HepG2 (cell line): ENCODE measurements at regions not wholly inside any gene's neighbourhood (a gene's known extent, or its start where the extent isn't known, plus 50 kb on each side); places are given as distances from the start of the nearest gene placed in this dataset.

Source experiments
- ATAC-seq: fragments of 200-7000 bp; cut with Tn5 transposase; 3 replicates; pipeline ENCODE4 v1.9.1; 2020; ENCODE audit warnings: mild to moderate bottlenecking, moderate library complexity
- BruUV-seq: library from RNA; stranded (reverse); fragments of 400-500 nt; replicated peaks from 2 replicates; lab custom pipeline; 2021; lab: Mats Ljungman, UMichigan
- CTCF ChIA-PET: fragments of 300-600 bp; formaldehyde crosslinking; extraction: SDS; loops from one replicate; lab custom pipeline; 2021; ENCODE audit warnings: low total read pairs, inconsistent platforms, low intra/inter-chr PET ratio; lab: Yijun Ruan, JAX
- POLR2A ChIA-PET: fragments of 350-600 bp; sonication (Branson Sonifier 250); formaldehyde crosslinking; loops from one replicate; lab custom pipeline; 2020; ENCODE audit warnings: antibody characterized with exemption, inconsistent platforms; lab: Yijun Ruan, JAX
- DNase-seq: peaks from one replicate; pipeline ENCODE4 v3.0.0-alpha.2; 2015; ENCODE audit warnings: low spot score
- FAIRE-seq: peaks from 3 replicates; lab custom pipeline; 2011; peaks lifted over from hg19 to GRCh38; lab: Jason Lieb, UNC
- H2AFZ ChIP-seq: one replicate; pipeline ENCODE4 v1.6.1; 2011; ENCODE audit warnings: low read length, inconsistent platforms
- H3K27ac ChIP-seq: fragments of 300-600 bp; 3 replicates; pipeline ENCODE4 v1.8.0; 2011; ENCODE audit warnings: mixed run types, mild to moderate bottlenecking, mixed read lengths, low read length, inconsistent platforms; ENCODE audit not compliant: insufficient read depth; ENCODE audit errors: extremely low read length
- H3K27me3 ChIP-seq, 2 experiments: fragments of 200-600 bp in 1 of 2; 2 replicates in 1 of 2; 3 replicates in 1 of 2; pipeline versions ENCODE4 v1.6.0 to v1.8.0; 2011; ENCODE audit warnings: low read length in 2 of 2, mild to moderate bottlenecking in 2 of 2, moderate library complexity in 2 of 2, inconsistent platforms in 1 of 2; ENCODE audit not compliant: insufficient read depth in 2 of 2, control insufficient read depth in 1 of 2
- H3K36me3 ChIP-seq, 2 experiments: fragments of 200-600 bp in 1 of 2; replicated peaks in 1 of 2; 2 replicates in 1 of 2; 3 replicates in 1 of 2; pipeline versions ENCODE4 v1.5.1 to v1.8.0; 2011; ENCODE audit warnings: low read length in 2 of 2, inconsistent platforms in 1 of 2; ENCODE audit not compliant: insufficient read depth in 2 of 2, control insufficient read depth in 1 of 2
- H3K4me1 ChIP-seq: 2 replicates; pipeline ENCODE4 v1.5.1; 2012; ENCODE audit warnings: low read length, inconsistent platforms; ENCODE audit not compliant: insufficient read depth
- H3K4me2 ChIP-seq: 2 replicates; pipeline ENCODE4 v1.6.0; 2011; ENCODE audit warnings: low read depth, low read length, inconsistent platforms
- H3K4me3 ChIP-seq, 3 experiments: fragments of 200-600 bp in 1 of 3; sonication (generic), shearing (Covaris generic) in 1 of 3; replicated peaks in 1 of 3; 2 replicates each; pipeline ENCODE4 v1.5.1; 2011 to 2016; ENCODE audit warnings: low read length in 3 of 3, inconsistent platforms in 2 of 3, low read depth in 2 of 3, mild to moderate bottlenecking in 2 of 3, control low read depth in 1 of 3, mixed read lengths in 1 of 3; ENCODE audit not compliant: insufficient read depth in 1 of 3
- H3K79me2 ChIP-seq: one replicate; pipeline ENCODE4 v1.6.1; 2011; ENCODE audit warnings: low read length, inconsistent platforms; ENCODE audit not compliant: insufficient read depth
- H3K9ac ChIP-seq: 2 replicates; pipeline ENCODE4 v1.6.0; 2011; ENCODE audit warnings: mild to moderate bottlenecking, low read depth, low read length, inconsistent platforms; ENCODE audit not compliant: insufficient read depth
- H3K9me3 ChIP-seq: 2 replicates; pipeline ENCODE4 v1.5.1; 2012; ENCODE audit warnings: mild to moderate bottlenecking, low read length
- H4K20me1 ChIP-seq: 2 replicates; pipeline ENCODE4 v1.6.0; 2011; ENCODE audit warnings: inconsistent platforms, mild to moderate bottlenecking, low read length, moderate library complexity; ENCODE audit not compliant: insufficient read depth
- ATRX ChIP-seq: sonication (generic); formaldehyde crosslinking; IDR thresholded peaks from 2 replicates; pipeline ENCODE4 v1.4.0; 2020; ENCODE audit warnings: missing genetic modification reagents, borderline replicate concordance
- CEBPG ChIP-seq: IDR thresholded peaks from 2 replicates; pipeline ENCODE4 v1.6.1; 2016
- CENPX ChIP-seq: sonication (generic); formaldehyde crosslinking; IDR thresholded peaks from 2 replicates; pipeline ENCODE4 v1.9.0; 2021; ENCODE audit warnings: mild to moderate bottlenecking, missing genetic modification reagents, moderate library complexity
- CREBL2 ChIP-seq: sonication (generic); formaldehyde crosslinking; IDR thresholded peaks from 2 replicates; pipeline ENCODE4 v1.8.1; 2023; ENCODE audit warnings: missing genetic modification reagents, mild to moderate bottlenecking, borderline replicate concordance
- EP300 ChIP-seq, 3 experiments: sonication (generic) in 1 of 3; formaldehyde crosslinking in 1 of 3; IDR thresholded peaks; 2 replicates each; pipeline versions ENCODE4 v1.5.1 to v1.6.1; 2011 to 2020; ENCODE audit warnings: low read depth in 2 of 3, low read length in 2 of 3, borderline replicate concordance in 1 of 3, improper control_type of control experiment in 1 of 3, mild to moderate bottlenecking in 1 of 3, missing genetic modification reagents in 1 of 3, moderate library complexity in 1 of 3
- HDAC1 ChIP-seq: sonication (generic); formaldehyde crosslinking; IDR thresholded peaks from 2 replicates; pipeline ENCODE4 v1.5.1; 2020; ENCODE audit warnings: mild to moderate bottlenecking, missing genetic modification reagents
- MXI1 ChIP-seq: IDR thresholded peaks from 3 replicates; pipeline ENCODE4 v1.6.1; 2012; ENCODE audit warnings: low read depth, low read length, inconsistent platforms, borderline replicate concordance
- NCOA1 ChIP-seq: sonication (generic); formaldehyde crosslinking; IDR thresholded peaks from 2 replicates; pipeline ENCODE4 v1.9.0; 2021; ENCODE audit warnings: missing genetic modification reagents
- NFKBIZ ChIP-seq: IDR thresholded peaks from 2 replicates; pipeline ENCODE4 v1.6.1; 2018; ENCODE audit warnings: missing genetic modification reagents, missing compliant biosample characterization
- ONECUT2 ChIP-seq: sonication (generic); formaldehyde crosslinking; IDR thresholded peaks from 2 replicates; pipeline ENCODE4 v1.4.0; 2020; ENCODE audit warnings: missing genetic modification reagents
- PAWR ChIP-seq: sonication (generic); formaldehyde crosslinking; IDR thresholded peaks from 2 replicates; pipeline ENCODE4 v1.4.0; 2020; ENCODE audit warnings: missing genetic modification reagents, mild to moderate bottlenecking, borderline replicate concordance
- TEAD2 ChIP-seq: sonication (generic); formaldehyde crosslinking; IDR thresholded peaks from 2 replicates; pipeline ENCODE4 v1.9.0; 2021; ENCODE audit warnings: missing genetic modification reagents
- XRCC5 ChIP-seq: fragments of 200-400 bp; formaldehyde crosslinking; optimal IDR thresholded peaks from 2 replicates; pipeline ENCODE3; 2017; ENCODE audit warnings: mild to moderate bottlenecking, low read length
- ZBTB14 ChIP-seq: sonication (generic); formaldehyde crosslinking; IDR thresholded peaks from 2 replicates; pipeline ENCODE4 v1.4.0; 2020; ENCODE audit warnings: missing genetic modification reagents
- ZFP1 ChIP-seq: IDR thresholded peaks from 2 replicates; pipeline ENCODE4 v1.6.1; 2016
- ZNF24 ChIP-seq: fragments of 450-650 bp; IDR thresholded peaks from 2 replicates; pipeline ENCODE4 v1.6.1; 2017; ENCODE audit warnings: antibody characterized with exemption, mild to moderate bottlenecking
- ZNF441 ChIP-seq: sonication (generic); formaldehyde crosslinking; IDR thresholded peaks from 2 replicates; pipeline ENCODE4 v1.7.0; 2021; ENCODE audit warnings: missing genetic modification reagents, borderline replicate concordance
- ZNF563 ChIP-seq: sonication (generic); formaldehyde crosslinking; IDR thresholded peaks from 2 replicates; pipeline ENCODE4 v1.8.0; 2022; ENCODE audit warnings: mild to moderate bottlenecking, moderate library complexity, missing genetic modification reagents
- ZNF879 ChIP-seq: sonication (generic); formaldehyde crosslinking; IDR thresholded peaks from 2 replicates; pipeline ENCODE4 v1.8.1; 2023; ENCODE audit warnings: missing genetic modification reagents
- ZSCAN9 ChIP-seq: IDR thresholded peaks from 2 replicates; pipeline ENCODE4 v1.6.1; 2016; ENCODE audit warnings: borderline replicate concordance
- WGBS: methylation state at CpG from one replicate; pipeline ENCODE4 v1.1.6; 2017; ENCODE audit warnings: low lambda C conversion rate; 5-methylcytosine and 5-hydroxymethylcytosine counted together
- in situ Hi-C: cut with HindIII; loops from 2 replicates; pipeline ENCODE4 v1.10.0; 2017; ENCODE audit warnings: low pct_unique_long_range_greater_than_20kb; ENCODE audit not compliant: extremely low pct_ligation_motif_present
- intact Hi-C: fragments of 100-400 bp; cut with micrococcal nuclease; formaldehyde crosslinking; loops from one replicate; pipeline ENCODE4 v1.10.0; 2022; ENCODE audit not compliant: unreplicated experiment

- no peak for ATAC-seq
- peaks cover 7 to 22% of the 10 kb centered on the region in 2 experiments for H3K36me3 ChIP-seq
- no peak overlapping the region for H3K27ac ChIP-seq
- H3K9ac ChIP-seq, result no peak overlapping the region
- 98% methylated on average over 3 of the region's 3 CpGs for WGBS
- no peaks in the 10 kb centered on the region for H3K79me2 ChIP-seq
- H3K9me3 ChIP-seq, result no peaks in the 10 kb centered on the region
- no TSS peak for BruUV-seq
- no peak for DNase-seq
- POLR2A ChIA-PET, result no interaction called here
- no peak overlapping the region for H3K4me2 ChIP-seq
- TF ChIP-seq ZNF441 (CRISPR knock-in tag), result no peak
- TF ChIP-seq ATRX (CRISPR knock-in tag), result no peak
- TF ChIP-seq MXI1, result no peak
- TF ChIP-seq ZSCAN9 (CRISPR knock-in tag), result no peak
- TF ChIP-seq ZNF563, result no peak
- TF ChIP-seq HDAC1 (CRISPR knock-in tag), result no peak
- TF ChIP-seq ZNF24, result no peak
- no peak overlapping the region for H2AFZ ChIP-seq
- no peaks in the 10 kb centered on the region for H4K20me1 ChIP-seq
- CTCF ChIA-PET, result no interaction called here
- H3K4me1 ChIP-seq, result peaks cover 6% of the 10 kb centered on the region
- H3K27me3 ChIP-seq, result no peaks in the 10 kb centered on the region
- no peak for FAIRE-seq
- in situ Hi-C loops (no loop called here), intact Hi-C loops (no loop called here)
- no peak overlapping the region for H3K4me3 ChIP-seq
These were observed 117.7 kb downstream of the TRMT11 start for GRCh38 chr6:126103993-126104392.

- Histone ChIP-seq H3K9ac (no peak overlapping the region), H2AFZ (no peak overlapping the region), H3K4me3 (no peak overlapping the region), H3K36me3 (peaks cover 3 to 16% of the 10 kb centered on the region in 2 experiments; a peak in 4 of 5 replicates), H3K9me3 (no peaks in the 10 kb centered on the region), H3K79me2 (no peaks in the 10 kb centered on the region), H3K4me1 (peaks cover 6% of the 10 kb centered on the region), H4K20me1 (no peaks in the 10 kb centered on the region), H3K27me3 (no peaks in the 10 kb centered on the region)
- in situ Hi-C loops, result no loop called here
- CTCF ChIA-PET, result no interaction called here
- no TSS peak for BruUV-seq
- intact Hi-C loops, result no loop called here
- DNase-seq (no peak), ATAC-seq (no peak)
- TF ChIP-seq CENPX (CRISPR knock-in tag), result no peak
- no peak for TF ChIP-seq TEAD2 (CRISPR knock-in tag)
- no peak for TF ChIP-seq CREBL2 (CRISPR knock-in tag)
- TF ChIP-seq ZNF24, result no peak
- no peak for TF ChIP-seq NCOA1 (CRISPR knock-in tag)
- no peak for TF ChIP-seq PAWR (CRISPR knock-in tag)
- no peak for TF ChIP-seq ZFP1
- no peak for TF ChIP-seq CEBPG (CRISPR knock-in tag)
- no peak for TF ChIP-seq XRCC5
- no peak for TF ChIP-seq ZNF879 (CRISPR knock-in tag)
- TF ChIP-seq ZBTB14 (CRISPR knock-in tag), result no peak
- no peak for TF ChIP-seq ONECUT2 (CRISPR knock-in tag)
- no peak for TF ChIP-seq NFKBIZ (CRISPR knock-in tag)
- TF ChIP-seq EP300 (IDR thresholded peaks at IDR 0.05; ENCODE audit: low read depth in 2 of 2, low read length in 2 of 2), result no peak
- no peak for TF ChIP-seq EP300 (CRISPR knock-in tag; IDR thresholded peaks at IDR 0.05; ENCODE audit: borderline replicate concordance)
- TF ChIP-seq, all 625 proteins: peak for 0
- H3K4me2 ChIP-seq, result no peak overlapping the region
- no peak for FAIRE-seq
- POLR2A ChIA-PET, result no interaction called here
- 96% methylated on average over 10 of the region's 10 CpGs for WGBS
- H3K27ac ChIP-seq, result no peak overlapping the region
These were observed 121.3 kb downstream of the TRMT11 start for GRCh38 chr6:126107475-126108166.
